Upper lobe of right lung (tissue), 1 donor: ENCODE measurements at regions not wholly inside any gene's neighbourhood (a gene's known extent, or its start where the extent isn't known, plus 50 kb on each side); places are given as distances from the start of the nearest gene placed in this dataset.
"Not testable (repeated sequence)": the region's sequence is repeated elsewhere in the genome, so short reads cannot be mapped to it uniquely, and the experiment has no call there.

Source experiments
- ATAC-seq: fragments of 200-7000 bp; cut with Tn5 transposase; one replicate; pipeline ENCODE4 v1.9.1; 2020; ENCODE audit warnings: mild to moderate bottlenecking, moderate library complexity
- DNase-seq: peaks from one replicate; pipeline ENCODE4 v3.0.0-alpha.2; 2020
- H3K27ac ChIP-seq: fragments of 200-600 bp; one replicate; pipeline ENCODE4 v1.8.0; 2022
- H3K27me3 ChIP-seq: fragments of 200-600 bp; one replicate; pipeline ENCODE4 v1.8.0; 2022; ENCODE audit warnings: mild to moderate bottlenecking
- H3K36me3 ChIP-seq: fragments of 200-600 bp; one replicate; pipeline ENCODE4 v1.8.0; 2022
- H3K4me1 ChIP-seq: fragments of 200-600 bp; one replicate; pipeline ENCODE4 v1.8.0; 2022
- H3K4me3 ChIP-seq: fragments of 200-600 bp; one replicate; pipeline ENCODE4 v1.8.0; 2022; ENCODE audit warnings: mild to moderate bottlenecking
- H3K9me3 ChIP-seq: fragments of 200-600 bp; one replicate; pipeline ENCODE4 v1.8.0; 2022
- intact Hi-C: fragments of 100-400 bp; cut with DNase I; formaldehyde crosslinking; loops from one replicate; pipeline ENCODE4 v1.11.0; 2022
- TF ChIP-seq, protein P1 (sequence below): fragments of 200-600 bp; IDR thresholded peaks from one replicate; pipeline ENCODE4 v1.8.0; 2022; ENCODE audit warnings: antibody characterized with exemption
- donor health status: DM: no; HTN: yes; CAD: no; lungs with severe emphysema.

GRCh38 chr17:21564262-21564661, 128.1 kb upstream of the KCNJ18 start:
- intact Hi-C loops, result no loop called here

GRCh38 chr17:21564757-21565156, 127.6 kb upstream of the KCNJ18 start:
- H3K4me3 ChIP-seq, H3K36me3 ChIP-seq, DNase-seq, H3K4me1 ChIP-seq, ATAC-seq, intact Hi-C loops, H3K9me3 ChIP-seq, H3K27ac ChIP-seq, H3K27me3 ChIP-seq: not testable (repeated sequence)

More at GRCh38 chr17:21564262-21564661, 128.1 kb upstream of the KCNJ18 start:
- TF ChIP-seq, protein P1, sequence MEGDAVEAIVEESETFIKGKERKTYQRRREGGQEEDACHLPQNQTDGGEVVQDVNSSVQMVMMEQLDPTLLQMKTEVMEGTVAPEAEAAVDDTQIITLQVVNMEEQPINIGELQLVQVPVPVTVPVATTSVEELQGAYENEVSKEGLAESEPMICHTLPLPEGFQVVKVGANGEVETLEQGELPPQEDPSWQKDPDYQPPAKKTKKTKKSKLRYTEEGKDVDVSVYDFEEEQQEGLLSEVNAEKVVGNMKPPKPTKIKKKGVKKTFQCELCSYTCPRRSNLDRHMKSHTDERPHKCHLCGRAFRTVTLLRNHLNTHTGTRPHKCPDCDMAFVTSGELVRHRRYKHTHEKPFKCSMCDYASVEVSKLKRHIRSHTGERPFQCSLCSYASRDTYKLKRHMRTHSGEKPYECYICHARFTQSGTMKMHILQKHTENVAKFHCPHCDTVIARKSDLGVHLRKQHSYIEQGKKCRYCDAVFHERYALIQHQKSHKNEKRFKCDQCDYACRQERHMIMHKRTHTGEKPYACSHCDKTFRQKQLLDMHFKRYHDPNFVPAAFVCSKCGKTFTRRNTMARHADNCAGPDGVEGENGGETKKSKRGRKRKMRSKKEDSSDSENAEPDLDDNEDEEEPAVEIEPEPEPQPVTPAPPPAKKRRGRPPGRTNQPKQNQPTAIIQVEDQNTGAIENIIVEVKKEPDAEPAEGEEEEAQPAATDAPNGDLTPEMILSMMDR, result no peak
- H3K27ac ChIP-seq, result no peak overlapping the region
- H3K36me3 ChIP-seq, result no peaks in the 10 kb centered on the region
- peaks cover 1% of the 10 kb centered on the region for H3K9me3 ChIP-seq
- DNase-seq (no peak), ATAC-seq (no peak)
- H3K27me3 ChIP-seq, result no peaks in the 10 kb centered on the region
- no peak overlapping the region for H3K4me3 ChIP-seq
- H3K4me1 ChIP-seq, result no peaks in the 10 kb centered on the region

DNA sequence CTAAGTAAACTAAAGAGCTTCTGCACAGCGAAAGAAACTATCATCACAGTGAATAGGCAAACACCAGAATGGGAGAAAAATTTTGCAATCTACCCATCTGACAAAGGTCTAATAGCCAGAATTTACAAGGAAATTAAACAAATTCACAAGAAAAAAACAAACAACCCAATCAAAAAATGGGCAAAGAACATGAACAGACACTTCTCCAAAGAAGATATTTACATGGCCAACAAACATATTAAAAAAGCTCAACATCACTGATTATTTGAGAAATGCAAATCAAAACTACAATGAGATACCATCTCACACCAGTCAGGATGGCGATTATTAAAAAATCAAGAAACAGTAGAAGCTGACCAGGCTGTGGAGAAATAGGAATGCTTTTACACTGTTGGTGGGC, 121.9 kb upstream of the KCNJ18 start:
- H3K27ac ChIP-seq, H3K36me3 ChIP-seq, intact Hi-C loops, H3K27me3 ChIP-seq, H3K4me1 ChIP-seq, DNase-seq, H3K9me3 ChIP-seq, ATAC-seq, H3K4me3 ChIP-seq: not testable (repeated sequence)

GRCh38 chr17:21572148-21572547, 120.2 kb upstream of the KCNJ18 start:
- intact Hi-C loops, DNase-seq, H3K27ac ChIP-seq, H3K27me3 ChIP-seq, H3K36me3 ChIP-seq, H3K9me3 ChIP-seq, H3K4me1 ChIP-seq, H3K4me3 ChIP-seq, ATAC-seq: not testable (repeated sequence)

DNA sequence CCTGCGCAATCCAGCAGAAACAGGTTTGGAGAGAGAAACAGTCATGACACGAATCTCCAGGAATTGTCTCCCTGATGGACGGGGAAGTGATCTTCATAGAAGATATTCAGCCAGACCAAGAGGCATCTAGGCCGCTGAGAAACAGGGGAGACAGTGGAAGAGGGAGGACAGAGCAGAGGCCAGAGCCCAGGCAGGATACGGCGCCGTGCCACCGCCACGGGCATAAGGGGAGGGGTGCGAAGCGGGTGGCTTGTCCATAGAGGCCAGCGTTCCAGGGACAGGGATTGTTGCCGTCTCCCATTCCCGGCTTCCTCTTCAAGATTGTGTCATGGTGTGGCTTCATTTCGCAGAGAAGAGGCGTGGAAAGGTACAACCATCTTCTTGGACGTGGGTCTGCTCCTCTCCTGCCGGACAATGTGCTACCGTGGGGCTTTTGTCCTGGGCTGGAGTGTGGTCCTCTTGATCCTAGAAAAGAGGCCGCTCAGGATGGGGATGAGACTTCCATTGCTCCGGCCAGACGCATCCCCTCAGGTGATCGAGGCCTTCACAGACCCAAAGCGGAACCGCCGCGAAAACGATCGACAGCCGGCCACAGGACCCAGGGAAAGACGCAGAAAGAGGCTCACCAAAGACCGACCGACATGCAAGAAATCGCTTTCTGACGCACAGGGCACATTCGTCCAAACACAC, 118.9 kb upstream of the KCNJ18 start:
- DNase-seq, H3K27me3 ChIP-seq, H3K4me1 ChIP-seq, intact Hi-C loops, H3K36me3 ChIP-seq, H3K9me3 ChIP-seq, H3K27ac ChIP-seq, ATAC-seq: not testable (repeated sequence)
- H3K4me3 ChIP-seq, result peak overlapping the region; percentile 36

GRCh38 chr17:21573961-21574610, 118.2 kb upstream of the KCNJ18 start:
- DNase-seq (no peak), ATAC-seq (peak; percentile 52)
- Histone ChIP-seq H3K27me3 (no peaks in the 10 kb centered on the region), H3K27ac (no peak overlapping the region), H3K36me3 (no peaks in the 10 kb centered on the region), H3K4me3 (peak overlapping the region; percentile 36), H3K9me3 (no peaks in the 10 kb centered on the region), H3K4me1 (no peaks in the 10 kb centered on the region)
- TF ChIP-seq, protein P1, result no peak
- intact Hi-C loops, result no loop called here

DNA sequence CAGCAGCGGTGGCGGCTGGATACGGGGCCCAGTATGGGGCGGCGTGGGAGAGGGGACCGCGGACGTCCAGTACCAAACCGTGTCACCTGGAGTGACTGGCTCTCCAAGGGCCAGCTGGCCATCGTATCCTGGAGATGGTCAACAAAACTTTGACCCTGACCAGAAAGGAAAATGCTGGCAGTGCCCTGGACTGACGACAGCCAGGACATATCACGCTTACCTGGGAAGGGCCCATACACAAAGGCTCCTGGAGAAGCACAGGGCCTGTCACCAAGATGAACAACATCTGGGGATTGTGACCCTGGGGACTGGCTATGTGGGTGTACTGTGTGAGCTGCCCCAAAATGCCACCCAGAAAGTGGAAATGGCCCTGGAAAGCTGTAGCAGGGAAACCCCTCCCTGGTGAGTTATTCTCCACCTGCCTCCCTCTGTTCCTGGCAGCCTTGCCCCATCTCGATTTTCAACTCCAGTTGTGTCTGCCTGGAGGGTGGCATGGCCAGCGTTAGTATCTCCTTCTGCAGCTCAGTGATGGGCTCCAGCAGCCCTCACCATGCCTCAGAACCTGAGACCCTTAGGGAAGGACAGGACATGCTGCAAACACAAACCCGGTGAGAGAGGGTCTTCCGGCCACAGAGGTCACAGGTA, 117.6 kb upstream of the KCNJ18 start:
- H3K4me1 ChIP-seq, intact Hi-C loops, DNase-seq, H3K27ac ChIP-seq, H3K27me3 ChIP-seq, H3K9me3 ChIP-seq, H3K4me3 ChIP-seq, H3K36me3 ChIP-seq: not testable (repeated sequence)
- peak; percentile 16 for ATAC-seq

- H3K4me3 ChIP-seq, ATAC-seq, H3K36me3 ChIP-seq, H3K27me3 ChIP-seq, H3K9me3 ChIP-seq, intact Hi-C loops, DNase-seq, H3K4me1 ChIP-seq, H3K27ac ChIP-seq: not testable (repeated sequence)
These were observed 113.5 kb upstream of the KCNJ18 start for GRCh38 chr17:21578783-21579182.
